Stimulated activated memory B cell treated with anti-CD40 and anti-IgM and Interleukin-4, amounts not matched to agents 10 μg/mL and 1 μg/mL and 100 μg/mL, for 72 hours (primary cell): ENCODE measurements at regions not wholly inside any gene's neighbourhood (a gene's known extent, or its start where the extent isn't known, plus 50 kb on each side); places are given as distances from the start of the nearest gene placed in this dataset.

Experiments used
- ATAC-seq: fragments of 150-1000 bp; cut with Tn5 transposase; 2 replicates; pipeline ENCODE4 v1.10.0; 2021
- H3K27ac Mint-ChIP-seq: one replicate; pipeline ENCODE4 v1.8.0; 2022; ENCODE audit warnings: mild to moderate bottlenecking, mixed read lengths
- H3K27me3 Mint-ChIP-seq: one replicate; pipeline ENCODE4 v1.8.0; 2022; ENCODE audit warnings: mixed read lengths
- H3K36me3 Mint-ChIP-seq: one replicate; pipeline ENCODE4 v1.8.0; 2022; ENCODE audit warnings: mixed read lengths
- H3K4me1 Mint-ChIP-seq: one replicate; pipeline ENCODE4 v1.8.0; 2022; ENCODE audit warnings: mixed read lengths
- H3K4me3 Mint-ChIP-seq: one replicate; pipeline ENCODE4 v1.8.0; 2022; ENCODE audit warnings: mild to moderate bottlenecking, moderate library complexity, mixed read lengths
- H3K9me3 Mint-ChIP-seq: one replicate; pipeline ENCODE4 v1.8.0; 2022; ENCODE audit warnings: mixed read lengths

- H3K9me3 Mint-ChIP-seq = no peaks in the 10 kb centered on the region
- no peak for ATAC-seq
- no peaks in the 10 kb centered on the region for H3K4me1 Mint-ChIP-seq
- H3K36me3 Mint-ChIP-seq = no peaks in the 10 kb centered on the region
- peaks cover 1% of the 10 kb centered on the region for H3K27me3 Mint-ChIP-seq
- H3K27ac Mint-ChIP-seq = no peak overlapping the region
- no peak overlapping the region for H3K4me3 Mint-ChIP-seq
Observed at GRCh38 chr5:17879276-17879675, 245.0 kb downstream of the TAF11L14 start.

GRCh38 chr5:17880869-17881268 is 246.6 kb downstream of the TAF11L14 start:
- Mint-ChIP-seq H3K36me3 (no peaks in the 10 kb centered on the region), H3K4me1 (no peaks in the 10 kb centered on the region), H3K27ac (no peak overlapping the region), H3K9me3 (no peaks in the 10 kb centered on the region), H3K27me3 (peaks cover 17% of the 10 kb centered on the region), H3K4me3 (no peak overlapping the region)
- no peak for ATAC-seq

- no peak for ATAC-seq
- no peak overlapping the region for H3K27ac Mint-ChIP-seq
- no peak overlapping the region for H3K4me3 Mint-ChIP-seq
- peaks cover 17% of the 10 kb centered on the region for H3K27me3 Mint-ChIP-seq
- H3K9me3 Mint-ChIP-seq = no peaks in the 10 kb centered on the region
- H3K36me3 Mint-ChIP-seq = no peaks in the 10 kb centered on the region
- H3K4me1 Mint-ChIP-seq = no peaks in the 10 kb centered on the region
Observed at GRCh38 chr5:17882760-17883488, 248.7 kb downstream of the TAF11L14 start.

- peaks cover 2% of the 10 kb centered on the region for H3K9me3 Mint-ChIP-seq
- ATAC-seq = no peak
- H3K27ac Mint-ChIP-seq = no peak overlapping the region
- H3K4me3 Mint-ChIP-seq = no peak overlapping the region
- H3K4me1 Mint-ChIP-seq = no peaks in the 10 kb centered on the region
- peaks cover 17% of the 10 kb centered on the region for H3K27me3 Mint-ChIP-seq
- no peaks in the 10 kb centered on the region for H3K36me3 Mint-ChIP-seq
Observed at GRCh38 chr5:17888155-17888554, 253.9 kb downstream of the TAF11L14 start.

- ATAC-seq = no peak
- no peak overlapping the region for H3K27ac Mint-ChIP-seq
- H3K27me3 Mint-ChIP-seq = peaks cover 3% of the 10 kb centered on the region
- H3K36me3 Mint-ChIP-seq = no peaks in the 10 kb centered on the region
- peaks cover 2% of the 10 kb centered on the region for H3K9me3 Mint-ChIP-seq
- H3K4me3 Mint-ChIP-seq = no peak overlapping the region
- no peaks in the 10 kb centered on the region for H3K4me1 Mint-ChIP-seq
Observed at GRCh38 chr5:17890501-17890900, 256.2 kb downstream of the TAF11L14 start.

- Mint-ChIP-seq H3K27ac (no peak overlapping the region), H3K9me3 (peaks cover 2% of the 10 kb centered on the region), H3K36me3 (no peaks in the 10 kb centered on the region), H3K27me3 (no peaks in the 10 kb centered on the region), H3K4me1 (no peaks in the 10 kb centered on the region), H3K4me3 (no peak overlapping the region)
- no peak for ATAC-seq
Observed at GRCh38 chr5:17891881-17892280, 257.6 kb downstream of the TAF11L14 start.

GRCh38 chr5:17893026-17893635 is 258.9 kb downstream of the TAF11L14 start:
- no peak overlapping the region for H3K27ac Mint-ChIP-seq
- no peak overlapping the region for H3K4me3 Mint-ChIP-seq
- H3K4me1 Mint-ChIP-seq = no peaks in the 10 kb centered on the region
- ATAC-seq = no peak
- H3K9me3 Mint-ChIP-seq = peaks cover 2% of the 10 kb centered on the region
- no peaks in the 10 kb centered on the region for H3K27me3 Mint-ChIP-seq
- H3K36me3 Mint-ChIP-seq = no peaks in the 10 kb centered on the region

- Mint-ChIP-seq H3K4me3 (no peak overlapping the region), H3K27ac (no peak overlapping the region), H3K9me3 (peaks cover 2% of the 10 kb centered on the region), H3K27me3 (no peaks in the 10 kb centered on the region), H3K36me3 (no peaks in the 10 kb centered on the region), H3K4me1 (no peaks in the 10 kb centered on the region)
- ATAC-seq = no peak
Observed at GRCh38 chr5:17895288-17896033, 261.2 kb downstream of the TAF11L14 start.

- Mint-ChIP-seq H3K27me3 (no peaks in the 10 kb centered on the region), H3K27ac (no peak overlapping the region), H3K4me1 (no peaks in the 10 kb centered on the region), H3K36me3 (no peaks in the 10 kb centered on the region), H3K9me3 (peaks cover 5% of the 10 kb centered on the region), H3K4me3 (no peak overlapping the region)
- no peak for ATAC-seq
Observed at GRCh38 chr5:17896605-17897004, 262.3 kb downstream of the TAF11L14 start.

- peaks cover 3% of the 10 kb centered on the region for H3K9me3 Mint-ChIP-seq
- H3K36me3 Mint-ChIP-seq = no peaks in the 10 kb centered on the region
- no peaks in the 10 kb centered on the region for H3K4me1 Mint-ChIP-seq
- ATAC-seq = no peak
- H3K27ac Mint-ChIP-seq = no peak overlapping the region
- H3K27me3 Mint-ChIP-seq = no peaks in the 10 kb centered on the region
- H3K4me3 Mint-ChIP-seq = no peak overlapping the region
Observed at GRCh38 chr5:17897776-17898175, 263.5 kb downstream of the TAF11L14 start.

GRCh38 chr5:17898766-17899165 is 264.5 kb downstream of the TAF11L14 start:
- Mint-ChIP-seq H3K27ac (no peak overlapping the region), H3K27me3 (no peaks in the 10 kb centered on the region), H3K4me3 (no peak overlapping the region), H3K9me3 (peaks cover 3% of the 10 kb centered on the region), H3K36me3 (no peaks in the 10 kb centered on the region), H3K4me1 (no peaks in the 10 kb centered on the region)
- no peak for ATAC-seq

GRCh38 chr5:17907094-17907493 is 272.8 kb downstream of the TAF11L14 start:
- Mint-ChIP-seq H3K27me3 (peaks cover 15% of the 10 kb centered on the region), H3K9me3 (peaks cover 6% of the 10 kb centered on the region), H3K36me3 (peaks cover 5% of the 10 kb centered on the region), H3K4me1 (no peaks in the 10 kb centered on the region), H3K27ac (no peak overlapping the region), H3K4me3 (no peak overlapping the region)
- peak; percentile 82 for ATAC-seq

GRCh38 chr5:17910318-17910717 is 276.1 kb downstream of the TAF11L14 start:
- peaks cover 11% of the 10 kb centered on the region for H3K27me3 Mint-ChIP-seq
- H3K4me1 Mint-ChIP-seq = no peaks in the 10 kb centered on the region
- H3K9me3 Mint-ChIP-seq = no peaks in the 10 kb centered on the region
- no peak overlapping the region for H3K27ac Mint-ChIP-seq
- no peak for ATAC-seq
- no peaks in the 10 kb centered on the region for H3K36me3 Mint-ChIP-seq
- H3K4me3 Mint-ChIP-seq = no peak overlapping the region

GRCh38 chr5:17912794-17913193 is 278.5 kb downstream of the TAF11L14 start:
- H3K4me3 Mint-ChIP-seq = no peak overlapping the region
- ATAC-seq = no peak
- no peaks in the 10 kb centered on the region for H3K9me3 Mint-ChIP-seq
- H3K27me3 Mint-ChIP-seq = peaks cover 10% of the 10 kb centered on the region
- H3K27ac Mint-ChIP-seq = no peak overlapping the region
- no peaks in the 10 kb centered on the region for H3K4me1 Mint-ChIP-seq
- no peaks in the 10 kb centered on the region for H3K36me3 Mint-ChIP-seq

GRCh38 chr5:17916446-17916845 is 282.2 kb downstream of the TAF11L14 start:
- Mint-ChIP-seq H3K27me3 (peaks cover 12% of the 10 kb centered on the region), H3K36me3 (no peaks in the 10 kb centered on the region), H3K4me1 (no peaks in the 10 kb centered on the region), H3K9me3 (no peaks in the 10 kb centered on the region), H3K27ac (no peak overlapping the region), H3K4me3 (no peak overlapping the region)
- ATAC-seq = no peak

GRCh38 chr5:17917465-17917864 is 283.2 kb downstream of the TAF11L14 start:
- Mint-ChIP-seq H3K4me1 (no peaks in the 10 kb centered on the region), H3K27me3 (peaks cover 19% of the 10 kb centered on the region), H3K27ac (no peak overlapping the region), H3K4me3 (no peak overlapping the region), H3K36me3 (no peaks in the 10 kb centered on the region), H3K9me3 (no peaks in the 10 kb centered on the region)
- ATAC-seq = no peak
